SHP77 (cell line): ENCODE measurements at regions not wholly inside any gene's neighbourhood (a gene's known extent, or its start where the extent isn't known, plus 50 kb on each side); places are given as distances from the start of the nearest gene placed in this dataset.
"Not testable (repeated sequence)": the region's sequence is repeated elsewhere in the genome, so short reads cannot be mapped to it uniquely, and the experiment has no call there.

ENCODE experiments used
- DNase-seq, 2 experiments: peaks; one replicate each; lab custom pipeline; 2025; lab: John Stamatoyannopoulos, UW

DNA sequence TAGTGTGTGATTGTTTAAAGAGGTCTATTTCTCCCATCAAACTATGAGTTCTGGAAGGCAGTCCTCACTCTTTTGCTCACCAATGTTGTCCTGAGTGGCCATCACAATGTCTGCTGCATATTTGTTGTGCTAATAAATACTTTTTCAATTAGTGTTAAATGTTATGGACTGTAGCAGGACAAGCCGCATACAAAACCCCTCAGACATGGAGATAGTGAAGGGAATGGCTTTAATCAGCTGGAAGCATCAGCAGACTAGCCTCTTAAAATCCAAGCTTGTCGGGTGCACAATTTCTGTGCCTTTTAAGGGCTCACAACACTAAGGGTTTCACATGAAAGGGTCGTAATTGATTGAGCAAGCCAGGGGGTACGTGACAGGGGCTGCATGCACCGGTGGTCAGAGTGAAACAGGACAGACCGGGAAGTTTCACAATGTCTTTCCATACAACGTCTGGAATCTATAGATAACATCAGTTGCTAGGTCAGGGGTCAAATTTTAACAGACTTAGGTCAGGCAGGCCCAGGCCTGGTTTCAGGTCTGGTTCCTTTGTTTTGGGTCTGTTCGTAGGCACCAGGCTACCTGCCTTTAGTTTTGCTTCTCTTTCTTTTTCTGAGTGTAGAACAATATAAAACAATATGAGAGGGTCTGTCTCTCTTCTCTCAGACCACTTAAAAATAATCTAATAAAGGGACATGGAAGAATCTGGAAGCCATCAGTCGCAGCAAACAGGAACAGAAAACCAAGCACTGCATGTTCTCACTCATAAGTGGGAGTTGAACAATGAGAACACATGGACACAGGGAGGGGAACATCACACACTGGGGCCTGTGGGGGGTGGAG lies 327.6 kb upstream of the HTR1E start:
- no peak for DNase-seq

GRCh38 chr6:86603364-86603763 lies 334.0 kb upstream of the HTR1E start:
- DNase-seq: not testable (repeated sequence)

- not testable (repeated sequence) for DNase-seq
These were observed 335.2 kb upstream of the HTR1E start for GRCh38 chr6:86602093-86602492.

DNA sequence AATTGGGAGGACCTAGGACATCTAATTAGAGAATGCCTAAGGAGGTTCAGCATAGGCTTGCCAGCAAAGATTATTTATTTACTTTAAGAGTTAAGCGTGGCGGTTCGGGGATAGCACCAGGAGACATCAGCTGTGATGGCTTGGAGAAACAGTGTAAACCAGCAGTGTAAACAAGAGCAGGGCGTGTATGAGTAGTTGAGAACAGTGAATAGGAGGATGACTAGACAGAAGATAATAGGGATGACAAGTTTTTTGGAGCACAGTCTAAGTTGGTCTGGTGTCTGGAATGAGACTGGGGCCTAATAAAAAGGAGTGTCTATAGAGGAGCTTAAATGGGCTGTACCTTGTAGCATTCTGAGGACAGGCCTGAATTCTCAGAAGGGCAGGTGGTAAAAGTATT lies 338.4 kb upstream of the HTR1E start:
- not testable (repeated sequence) for DNase-seq

DNA sequence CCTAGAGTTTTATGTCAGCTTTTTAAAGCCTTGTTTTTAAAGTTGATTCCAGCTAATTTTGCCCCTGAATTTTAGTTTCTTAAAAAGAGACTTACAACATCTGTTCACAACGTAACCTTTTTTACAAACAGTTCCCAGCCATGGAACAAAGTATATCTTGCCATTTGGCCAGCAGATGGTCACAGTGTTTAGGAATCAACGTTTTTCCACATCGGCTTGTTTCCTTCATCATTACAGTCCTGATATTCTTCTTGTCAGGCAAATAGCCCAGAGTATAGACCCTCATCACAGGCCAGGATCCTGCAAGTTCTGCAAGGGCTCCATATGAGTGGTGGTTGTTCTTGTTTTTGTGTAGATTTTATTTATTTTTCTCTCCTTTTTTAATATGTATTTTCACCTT lies 341.7 kb upstream of the HTR1E start:
- no peak for DNase-seq

DNA sequence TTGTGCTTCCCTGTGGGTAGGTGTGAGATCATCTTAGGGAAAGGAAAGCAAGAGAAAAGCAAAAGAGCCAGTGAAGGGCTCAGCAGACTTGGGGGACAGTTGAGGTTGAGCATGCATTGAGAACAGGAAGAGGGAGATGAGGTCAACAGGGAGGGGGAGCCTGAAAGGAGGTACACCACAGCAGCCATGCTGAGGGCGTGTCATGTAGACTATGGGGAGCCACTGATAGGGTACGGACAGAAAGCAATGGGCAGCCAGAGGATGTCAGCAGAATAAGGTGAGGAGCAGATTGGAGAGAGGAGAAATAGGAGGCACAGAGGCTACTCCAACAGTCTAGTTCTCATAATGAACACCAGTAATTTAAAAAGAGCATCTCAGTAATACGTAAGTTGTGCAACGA lies 351.1 kb upstream of the HTR1E start:
- no peak for DNase-seq

GRCh38 chr6:86581833-86582232 lies 355.5 kb upstream of the HTR1E start:
- DNase-seq: no peak

- no peak for DNase-seq
These were observed 374.1 kb upstream of the HTR1E start for GRCh38 chr6:86563197-86563596.

- no peak for DNase-seq
These were observed 379.0 kb upstream of the HTR1E start for GRCh38 chr6:86558318-86558717.

DNA sequence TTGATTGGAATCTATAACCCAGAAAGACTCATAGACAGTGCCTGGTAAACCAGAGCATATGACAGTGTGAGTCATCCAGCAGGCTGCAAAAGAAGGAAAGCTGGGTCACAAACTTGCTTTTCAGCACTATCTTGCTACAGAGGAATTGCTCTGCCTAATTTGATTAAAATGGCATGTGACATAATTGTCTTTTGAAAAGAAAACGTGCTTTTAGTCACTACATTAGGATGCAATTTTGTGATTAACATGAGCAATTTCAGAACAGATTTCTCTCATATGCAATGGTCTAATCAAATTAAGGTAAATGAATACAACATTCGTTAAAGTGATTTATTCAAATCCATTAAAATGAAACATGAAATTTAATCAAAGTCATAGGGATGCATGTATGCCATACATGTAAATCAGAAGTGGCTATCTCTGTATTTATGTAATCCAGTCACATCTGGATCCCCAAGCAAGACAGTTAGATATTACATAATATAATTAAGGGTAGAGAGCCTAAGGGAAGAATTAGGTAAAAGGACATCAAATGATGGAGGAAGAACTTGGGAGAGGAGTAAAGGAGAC lies 400.0 kb upstream of the HTR1E start:
- DNase-seq: no peak

GRCh38 chr6:86536121-86536520 lies 401.2 kb upstream of the HTR1E start:
- DNase-seq: no peak

DNA sequence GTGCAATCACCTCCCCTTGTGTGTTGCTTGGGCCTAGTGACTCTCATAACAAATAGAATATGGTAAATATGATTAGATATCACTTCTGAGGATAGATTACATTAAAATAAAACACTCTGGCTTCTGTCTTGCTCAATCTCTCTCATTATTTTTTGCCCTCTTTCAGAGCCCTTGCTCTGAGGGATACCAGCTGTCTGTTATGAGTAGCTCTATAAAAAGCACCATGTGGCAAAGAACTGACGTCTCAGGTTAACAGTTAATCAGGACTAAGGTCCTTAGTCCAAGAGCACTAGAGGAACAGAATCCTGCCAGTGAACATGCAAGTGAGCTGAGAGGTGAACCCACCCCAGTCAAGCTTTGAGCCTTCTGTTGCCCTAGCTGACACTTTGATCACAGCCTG lies 402.2 kb upstream of the HTR1E start:
- DNase-seq: no peak

DNA sequence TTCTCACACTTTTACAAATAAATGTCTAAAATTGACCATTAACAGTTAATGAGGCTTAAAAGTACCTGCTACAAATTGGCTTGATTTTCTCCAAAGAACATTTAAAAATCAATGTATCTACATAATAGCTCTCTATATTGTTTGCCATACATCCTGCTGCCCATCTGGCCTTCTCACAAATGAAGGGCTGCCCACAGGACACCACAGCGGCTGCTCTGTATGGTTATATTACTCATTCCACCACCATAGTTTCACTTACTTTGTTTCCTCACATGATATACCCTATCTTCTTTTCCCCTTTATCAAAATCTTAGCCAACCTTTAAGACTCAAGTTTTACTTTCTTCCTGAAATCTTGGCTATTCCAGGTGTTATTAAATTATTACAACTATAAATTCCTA lies 407.7 kb upstream of the HTR1E start:
- no peak for DNase-seq

- DNase-seq: no peak
These were observed 411.1 kb upstream of the HTR1E start for GRCh38 chr6:86526238-86526637.

DNA sequence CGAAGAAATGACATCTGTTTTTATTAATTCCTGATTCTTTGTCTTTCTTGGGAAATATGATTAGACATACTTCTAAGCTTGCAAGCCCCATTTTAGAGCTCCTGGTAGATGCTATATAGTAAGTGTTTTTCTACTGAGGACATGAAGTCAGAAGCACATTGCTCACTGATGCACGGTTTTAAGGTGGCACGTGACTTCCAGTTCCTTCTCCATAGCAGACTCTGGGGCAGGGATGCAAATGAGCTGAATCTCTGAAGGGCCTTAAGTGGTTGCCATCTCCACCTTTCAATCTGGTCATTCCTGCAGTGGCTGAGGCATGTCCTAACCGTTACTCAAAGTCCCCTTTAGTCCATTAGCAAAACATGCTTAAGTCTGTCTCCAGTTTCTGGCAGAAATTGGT lies 421.2 kb upstream of the HTR1E start:
- DNase-seq: no peak

GRCh38 chr6:86511962-86512361 lies 425.4 kb upstream of the HTR1E start:
- no peak for DNase-seq

GRCh38 chr6:86508230-86508629 lies 429.1 kb upstream of the HTR1E start:
- DNase-seq: no peak

- no peak for DNase-seq
These were observed 434.8 kb upstream of the HTR1E start for GRCh38 chr6:86502497-86502896.

DNA sequence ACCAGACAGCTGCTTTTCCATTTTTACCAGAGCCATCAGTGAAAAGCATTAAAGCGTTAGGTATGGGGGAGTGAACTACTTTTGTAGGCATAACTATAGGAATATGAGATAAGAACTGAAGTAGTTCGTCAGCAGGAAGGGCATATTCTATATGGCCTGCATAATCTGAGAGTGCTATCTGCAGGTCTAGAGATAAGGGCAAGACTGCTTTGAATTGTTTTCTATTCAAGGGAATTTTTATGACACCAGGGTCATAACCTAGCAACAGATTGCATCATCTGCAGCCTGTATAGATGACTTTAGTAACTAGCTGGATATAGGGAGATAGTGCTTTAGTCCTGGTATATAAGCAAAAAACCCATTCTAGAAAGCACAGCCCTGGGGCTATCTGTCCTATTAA lies 437.3 kb upstream of the HTR1E start:
- no peak for DNase-seq

- not testable (repeated sequence) for DNase-seq
These were observed 448.3 kb upstream of the HTR1E start for GRCh38 chr6:86489042-86489441.

GRCh38 chr6:86487660-86488221 lies 449.6 kb upstream of the HTR1E start:
- no peak for DNase-seq

GRCh38 chr6:86478316-86478715 lies 459.0 kb upstream of the HTR1E start:
- not testable (repeated sequence) for DNase-seq

- DNase-seq: peak in 1 of 2 experiments; percentile 2
These were observed 459.7 kb upstream of the HTR1E start for GRCh38 chr6:86477500-86478148.
